HepG2 (cell line): ENCODE measurements at regions not wholly inside any gene's neighbourhood (a gene's known extent, or its start where the extent isn't known, plus 50 kb on each side); places are given as distances from the start of the nearest gene placed in this dataset.

Experiments
- ATAC-seq: fragments of 200-7000 bp; cut with Tn5 transposase; 3 replicates; pipeline ENCODE4 v1.9.1; 2020; ENCODE audit warnings: mild to moderate bottlenecking, moderate library complexity
- BruUV-seq: library from RNA; stranded (reverse); fragments of 400-500 nt; replicated peaks from 2 replicates; lab custom pipeline; 2021; lab: Mats Ljungman, UMichigan
- CTCF ChIA-PET: fragments of 300-600 bp; formaldehyde crosslinking; extraction: SDS; loops from one replicate; lab custom pipeline; 2021; ENCODE audit warnings: low total read pairs, inconsistent platforms, low intra/inter-chr PET ratio; lab: Yijun Ruan, JAX
- POLR2A ChIA-PET: fragments of 350-600 bp; sonication (Branson Sonifier 250); formaldehyde crosslinking; loops from one replicate; lab custom pipeline; 2020; ENCODE audit warnings: antibody characterized with exemption, inconsistent platforms; lab: Yijun Ruan, JAX
- DNase-seq: peaks from one replicate; pipeline ENCODE4 v3.0.0-alpha.2; 2015; ENCODE audit warnings: low spot score
- FAIRE-seq: peaks from 3 replicates; lab custom pipeline; 2011; peaks lifted over from hg19 to GRCh38; lab: Jason Lieb, UNC
- H2AFZ ChIP-seq: one replicate; pipeline ENCODE4 v1.6.1; 2011; ENCODE audit warnings: low read length, inconsistent platforms
- H3K27ac ChIP-seq: fragments of 300-600 bp; 3 replicates; pipeline ENCODE4 v1.8.0; 2011; ENCODE audit warnings: mixed run types, mild to moderate bottlenecking, mixed read lengths, low read length, inconsistent platforms; ENCODE audit not compliant: insufficient read depth; ENCODE audit errors: extremely low read length
- H3K27me3 ChIP-seq, 2 experiments: fragments of 200-600 bp in 1 of 2; 2 replicates in 1 of 2; 3 replicates in 1 of 2; pipeline versions ENCODE4 v1.6.0 to v1.8.0; 2011; ENCODE audit warnings: low read length in 2 of 2, mild to moderate bottlenecking in 2 of 2, moderate library complexity in 2 of 2, inconsistent platforms in 1 of 2; ENCODE audit not compliant: insufficient read depth in 2 of 2, control insufficient read depth in 1 of 2
- H3K36me3 ChIP-seq, 2 experiments: fragments of 200-600 bp in 1 of 2; replicated peaks in 1 of 2; 2 replicates in 1 of 2; 3 replicates in 1 of 2; pipeline versions ENCODE4 v1.5.1 to v1.8.0; 2011; ENCODE audit warnings: low read length in 2 of 2, inconsistent platforms in 1 of 2; ENCODE audit not compliant: insufficient read depth in 2 of 2, control insufficient read depth in 1 of 2
- H3K4me1 ChIP-seq: 2 replicates; pipeline ENCODE4 v1.5.1; 2012; ENCODE audit warnings: low read length, inconsistent platforms; ENCODE audit not compliant: insufficient read depth
- H3K4me2 ChIP-seq: 2 replicates; pipeline ENCODE4 v1.6.0; 2011; ENCODE audit warnings: low read depth, low read length, inconsistent platforms
- H3K4me3 ChIP-seq, 3 experiments: fragments of 200-600 bp in 1 of 3; sonication (generic), shearing (Covaris generic) in 1 of 3; replicated peaks in 1 of 3; 2 replicates each; pipeline ENCODE4 v1.5.1; 2011 to 2016; ENCODE audit warnings: low read length in 3 of 3, inconsistent platforms in 2 of 3, low read depth in 2 of 3, mild to moderate bottlenecking in 2 of 3, control low read depth in 1 of 3, mixed read lengths in 1 of 3; ENCODE audit not compliant: insufficient read depth in 1 of 3
- H3K79me2 ChIP-seq: one replicate; pipeline ENCODE4 v1.6.1; 2011; ENCODE audit warnings: low read length, inconsistent platforms; ENCODE audit not compliant: insufficient read depth
- H3K9ac ChIP-seq: 2 replicates; pipeline ENCODE4 v1.6.0; 2011; ENCODE audit warnings: mild to moderate bottlenecking, low read depth, low read length, inconsistent platforms; ENCODE audit not compliant: insufficient read depth
- H3K9me3 ChIP-seq: 2 replicates; pipeline ENCODE4 v1.5.1; 2012; ENCODE audit warnings: mild to moderate bottlenecking, low read length
- H4K20me1 ChIP-seq: 2 replicates; pipeline ENCODE4 v1.6.0; 2011; ENCODE audit warnings: inconsistent platforms, mild to moderate bottlenecking, low read length, moderate library complexity; ENCODE audit not compliant: insufficient read depth
- FOXK2 ChIP-seq: fragments of 450-650 bp; IDR thresholded peaks from 2 replicates; pipeline ENCODE4 v1.6.1; 2016
- GABPB1 ChIP-seq: IDR thresholded peaks from 2 replicates; pipeline ENCODE4 v1.6.1; 2016; ENCODE audit warnings: mild to moderate bottlenecking, missing genetic modification reagents, moderate library complexity, missing compliant biosample characterization
- GMEB1 ChIP-seq: sonication (generic); formaldehyde crosslinking; IDR thresholded peaks from 2 replicates; pipeline ENCODE4 v1.5.1; 2020; ENCODE audit warnings: missing genetic modification reagents, mild to moderate bottlenecking, borderline replicate concordance
- HNF1B ChIP-seq: sonication (generic); formaldehyde crosslinking; IDR thresholded peaks from 2 replicates; pipeline ENCODE4 v1.5.1; 2020; ENCODE audit warnings: mild to moderate bottlenecking, moderate library complexity, missing genetic modification reagents
- MIER2 ChIP-seq: IDR thresholded peaks from 2 replicates; pipeline ENCODE4 v1.6.1; 2016; ENCODE audit warnings: missing biosample characterization, missing genetic modification reagents
- PRDM10 ChIP-seq: sonication (generic); formaldehyde crosslinking; IDR thresholded peaks from 2 replicates; pipeline ENCODE4 v1.4.0; 2020; ENCODE audit warnings: low read depth, missing genetic modification reagents
- TCF7L2 ChIP-seq: IDR thresholded peaks from 2 replicates; pipeline ENCODE4 v1.6.1; 2011; ENCODE audit warnings: mild to moderate bottlenecking, low read depth, low read length, moderate library complexity
- ZBTB1 ChIP-seq: sonication (generic); formaldehyde crosslinking; IDR thresholded peaks from 2 replicates; pipeline ENCODE4 v1.4.0; 2020; ENCODE audit warnings: missing genetic modification reagents, borderline replicate concordance
- ZNF20 ChIP-seq: sonication (generic); formaldehyde crosslinking; IDR thresholded peaks from 2 replicates; pipeline ENCODE4 v1.4.0; 2020; ENCODE audit warnings: mild to moderate bottlenecking, moderate library complexity, missing genetic modification reagents
- ZNF589 ChIP-seq: sonication (generic); formaldehyde crosslinking; conservative IDR thresholded peaks from 2 replicates; pipeline ENCODE4 v1.8.0; 2022; ENCODE audit warnings: mild to moderate bottlenecking, moderate library complexity, missing genetic modification reagents
- WGBS: methylation state at CpG from one replicate; pipeline ENCODE4 v1.1.6; 2017; ENCODE audit warnings: low lambda C conversion rate; 5-methylcytosine and 5-hydroxymethylcytosine counted together
- in situ Hi-C: cut with HindIII; loops from 2 replicates; pipeline ENCODE4 v1.10.0; 2017; ENCODE audit warnings: low pct_unique_long_range_greater_than_20kb; ENCODE audit not compliant: extremely low pct_ligation_motif_present
- intact Hi-C: fragments of 100-400 bp; cut with micrococcal nuclease; formaldehyde crosslinking; loops from one replicate; pipeline ENCODE4 v1.10.0; 2022; ENCODE audit not compliant: unreplicated experiment

GRCh38 chr12:125515887-125516286, 450.7 kb downstream of the AACS start:
- CTCF ChIA-PET, result no interaction called here
- in situ Hi-C loops, result no loop called here
- TF ChIP-seq FOXK2 (0 out of 2 replicates have a peak, but pooled peaks have one; percentile 2), ZNF20 (no peak)

GRCh38 chr12:125518074-125518473, 452.8 kb downstream of the AACS start:
- no TSS peak for BruUV-seq
- no peaks in the 10 kb centered on the region for H3K36me3 ChIP-seq
- no peaks in the 10 kb centered on the region for H3K79me2 ChIP-seq
- WGBS, result 30% methylated on average over 2 of the region's 2 CpGs
- POLR2A ChIA-PET, result no interaction called here
- no peaks in the 10 kb centered on the region for H4K20me1 ChIP-seq
- FAIRE-seq, result no peak
- H3K4me3 ChIP-seq, result no peak overlapping the region
- H2AFZ ChIP-seq, result no peak overlapping the region
- no peak; the same call in 2 of the 3 replicates for ATAC-seq
- H3K4me2 ChIP-seq, result no peak overlapping the region
- in situ Hi-C loops, result no loop called here
- H3K9me3 ChIP-seq, result no peaks in the 10 kb centered on the region
- no peak for DNase-seq
- H3K9ac ChIP-seq, result no peak overlapping the region
- intact Hi-C loops, result no loop called here
- no peak overlapping the region for H3K27ac ChIP-seq
- CTCF ChIA-PET, result no interaction called here
- 0 out of 2 replicates have a peak, but pooled peaks cover 7% of the 10 kb centered on the region for H3K4me1 ChIP-seq
- H3K27me3 ChIP-seq, result 0 out of 5 replicates have a peak, but pooled peaks cover 0 to 10% of the 10 kb centered on the region in 2 experiments
- TF ChIP-seq ZBTB1 (CRISPR knock-in tag) (no peak), GABPB1 (no peak), TCF7L2 (no peak), HNF1B (CRISPR knock-in tag) (no peak), GMEB1 (CRISPR knock-in tag) (no peak), PRDM10 (CRISPR knock-in tag) (no peak), MIER2 (CRISPR knock-in tag) (peak; percentile 94), ZNF589 (CRISPR knock-in tag) (no peak)

More at GRCh38 chr12:125515887-125516286, 450.7 kb downstream of the AACS start:
- 59% methylated on average over 8 of the region's 8 CpGs for WGBS
- H3K79me2 ChIP-seq, result no peaks in the 10 kb centered on the region
- no peak overlapping the region for H2AFZ ChIP-seq
- POLR2A ChIA-PET, result no interaction called here
- peaks cover 0 to 10% of the 10 kb centered on the region in 2 experiments; a peak in 1 of 5 replicates for H3K27me3 ChIP-seq
- intact Hi-C loops, result no loop called here
- DNase-seq, result no peak
- H3K36me3 ChIP-seq, result no peaks in the 10 kb centered on the region
- no peak overlapping the region for H3K4me2 ChIP-seq
- no peak for ATAC-seq
- no peak overlapping the region for H3K9ac ChIP-seq
- H3K9me3 ChIP-seq, result no peaks in the 10 kb centered on the region
- H3K4me1 ChIP-seq, result 0 out of 2 replicates have a peak, but pooled peaks cover 7% of the 10 kb centered on the region
- H3K27ac ChIP-seq, result no peak overlapping the region
- BruUV-seq, result no TSS peak
- no peaks in the 10 kb centered on the region for H4K20me1 ChIP-seq
- FAIRE-seq, result no peak
- no peak overlapping the region for H3K4me3 ChIP-seq
